CMK (cell line): ENCODE measurements at regions not wholly inside any gene's neighbourhood (a gene's known extent, or its start where the extent isn't known, plus 50 kb on each side); places are given as distances from the start of the nearest gene placed in this dataset.
A peak's percentile ranks its signal among the peaks of the same experiment; 100 is the strongest.
"Not testable (repeated sequence)": the region's sequence is repeated elsewhere in the genome, so short reads cannot be mapped to it uniquely, and the experiment has no call there.

Experiments
- DNase-seq: peaks from one replicate; pipeline ENCODE4 v3.0.0-alpha.2; 2010; ENCODE audit warnings: low read depth

GRCh38 chr4:131762234-131762633 is 1386.9 kb upstream of the PCDH10 start:
- not testable (repeated sequence) for DNase-seq

- DNase-seq: no peak
Measured at GRCh38 chr4:131764730-131765129, 1384.4 kb upstream of the PCDH10 start.

GRCh38 chr4:131774382-131774781 is 1374.7 kb upstream of the PCDH10 start:
- not testable (repeated sequence) for DNase-seq

- DNase-seq: peak; percentile 3
Measured at GRCh38 chr4:131810565-131810964, 1338.5 kb upstream of the PCDH10 start.
